ENCODE measurements at regions not wholly inside any gene's neighbourhood (a gene's known extent, or its start where the extent isn't known, plus 50 kb on each side); places are given as distances from the start of the nearest gene placed in this dataset.

GRCh38 chr2:14720739-14721138 is 88.2 kb downstream of the LRATD1 start:
- TF ChIP-seq ZNF70 (CRISPR knock-in tag; IDR thresholded peaks at IDR 0.05) (no peak), ARNTL (CRISPR knock-in tag; IDR thresholded peaks at IDR 0.05; ENCODE audit: borderline replicate concordance, low read depth) (no peak), ZNF565 (CRISPR knock-in tag; conservative IDR thresholded peaks at IDR 0.05; ENCODE audit: low read depth) (no peak), CSRNP3 (CRISPR knock-in tag; IDR thresholded peaks at IDR 0.05) (no peak), BACH2 (CRISPR knock-in tag; IDR thresholded peaks at IDR 0.05; ENCODE audit: borderline replicate concordance) (no peak), ZNF8 (CRISPR knock-in tag; IDR thresholded peaks at IDR 0.05) (no peak)
